IMR-90 (cell line): ENCODE measurements at regions not wholly inside any gene's neighbourhood (a gene's known extent, or its start where the extent isn't known, plus 50 kb on each side); places are given as distances from the start of the nearest gene placed in this dataset.

ENCODE experiments used
- ATAC-seq: fragments of 200-7000 bp; cut with Tn5 transposase; 2 replicates; pipeline ENCODE4 v1.9.1; 2020; ENCODE audit warnings: low read depth, mild to moderate bottlenecking, moderate library complexity
- BruUV-seq: library from RNA; stranded (reverse); fragments of 400-500 nt; replicated peaks from 2 replicates; lab custom pipeline; 2021; lab: Mats Ljungman, UMichigan
- CTCF ChIA-PET: fragments of 300-600 bp; formaldehyde crosslinking; extraction: SDS; loops from one replicate; lab custom pipeline; 2021; ENCODE audit warnings: antibody characterized with exemption; lab: Yijun Ruan, JAX
- POLR2A ChIA-PET: fragments of 300-600 bp; sonication (Branson Sonifier 250); formaldehyde crosslinking; loops from one replicate; lab custom pipeline; 2022; ENCODE audit warnings: antibody characterized with exemption; ENCODE audit not compliant: unreplicated experiment; lab: Charles Lee
- DNase-seq: peaks from one replicate; pipeline ENCODE4 v3.0.0; 2013
- H2AFZ ChIP-seq: replicated peaks from 2 replicates; pipeline ENCODE3; 2013; ENCODE audit warnings: low read length, mild to moderate bottlenecking; ENCODE audit not compliant: poor library complexity
- H2AK5ac ChIP-seq: 2 replicates; pipeline ENCODE4 v1.6.1; 2013; ENCODE audit warnings: low read depth, low read length, inconsistent platforms
- H2AK9ac ChIP-seq: replicated peaks from 2 replicates; pipeline ENCODE3; 2013; ENCODE audit warnings: mild to moderate bottlenecking, low read depth, low read length, moderate library complexity; ENCODE audit not compliant: poor library complexity
- H2BK120ac ChIP-seq: 2 replicates; pipeline ENCODE4 v1.6.1; 2013; ENCODE audit warnings: low read depth, low read length, inconsistent platforms
- H2BK15ac ChIP-seq: 3 replicates; pipeline ENCODE4 v1.6.1; 2013; ENCODE audit warnings: low read depth, low read length, inconsistent platforms
- H2BK20ac ChIP-seq: 2 replicates; pipeline ENCODE4 v1.6.1; 2013; ENCODE audit warnings: low read depth, mild to moderate bottlenecking, inconsistent platforms, low read length, moderate library complexity
- H2BK5ac ChIP-seq: 2 replicates; pipeline ENCODE4 v1.6.1; 2013; ENCODE audit warnings: mild to moderate bottlenecking, low read depth, low read length, inconsistent platforms; ENCODE audit not compliant: poor library complexity, severe bottlenecking
- H3K14ac ChIP-seq: replicated peaks from 2 replicates; pipeline ENCODE4 v1.6.1; 2013; ENCODE audit warnings: low read depth, low read length, inconsistent platforms
- H3K18ac ChIP-seq: 2 replicates; pipeline ENCODE4 v1.6.1; 2013; ENCODE audit warnings: low read depth, low read length, control low read depth
- H3K23ac ChIP-seq: 2 replicates; pipeline ENCODE4 v1.6.1; 2013; ENCODE audit warnings: low read depth, low read length, inconsistent platforms
- H3K27ac ChIP-seq: 2 replicates; pipeline ENCODE4 v1.5.1; 2013; ENCODE audit warnings: mild to moderate bottlenecking, control low read depth, low read length; ENCODE audit not compliant: insufficient read depth
- H3K27me3 ChIP-seq: 2 replicates; pipeline ENCODE4 v1.6.1; 2013; ENCODE audit warnings: low read length; ENCODE audit not compliant: control insufficient read depth, insufficient read depth
- H3K36me3 ChIP-seq: 2 replicates; pipeline ENCODE4 v1.6.1; 2013; ENCODE audit warnings: low read length, mixed read lengths; ENCODE audit not compliant: control insufficient read depth, insufficient read depth
- H3K4ac ChIP-seq: 2 replicates; pipeline ENCODE4 v1.6.1; 2013; ENCODE audit warnings: low read depth, low read length, inconsistent platforms
- H3K4me1 ChIP-seq: 2 replicates; pipeline ENCODE4 v1.6.1; 2013; ENCODE audit warnings: low read length, mixed read lengths; ENCODE audit not compliant: control insufficient read depth, insufficient read depth
- H3K4me2 ChIP-seq: 2 replicates; pipeline ENCODE4 v1.6.1; 2013; ENCODE audit warnings: low read depth, mild to moderate bottlenecking, control low read depth, low read length, moderate library complexity
- H3K4me3 ChIP-seq: 2 replicates; pipeline ENCODE4 v1.5.1; 2013; ENCODE audit warnings: low read depth, mild to moderate bottlenecking, control low read depth, low read length, moderate library complexity; ENCODE audit not compliant: insufficient read depth
- H3K56ac ChIP-seq: 2 replicates; pipeline ENCODE4 v1.6.1; 2013; ENCODE audit warnings: low read length, inconsistent platforms; ENCODE audit not compliant: insufficient read depth; ENCODE audit errors: extremely low read depth
- H3K79me1 ChIP-seq, 2 experiments: 2 replicates each; pipeline ENCODE4 v1.6.1; 2013; ENCODE audit warnings: low read length in 2 of 2, inconsistent platforms in 1 of 2, low read depth in 1 of 2
- H3K9ac ChIP-seq: 2 replicates; pipeline ENCODE4 v1.6.1; 2013; ENCODE audit warnings: low read depth, low read length, control low read depth
- H3K9me1 ChIP-seq: 2 replicates; pipeline ENCODE4 v1.6.1; 2013; ENCODE audit warnings: low read length, inconsistent platforms; ENCODE audit not compliant: insufficient read depth
- H3K9me3 ChIP-seq: 2 replicates; pipeline ENCODE4 v1.6.1; 2013; ENCODE audit warnings: low read length; ENCODE audit not compliant: control insufficient read depth, insufficient read depth
- H4K20me1 ChIP-seq: 2 replicates; pipeline ENCODE4 v1.6.1; 2013; ENCODE audit warnings: low read length, inconsistent platforms; ENCODE audit not compliant: insufficient read depth
- H4K5ac ChIP-seq: 2 replicates; pipeline ENCODE4 v1.6.1; 2013; ENCODE audit warnings: mild to moderate bottlenecking, low read depth, low read length, control low read depth
- H4K8ac ChIP-seq, 2 experiments: 2 replicates each; pipeline ENCODE4 v1.6.1; 2013; ENCODE audit warnings: low read depth in 2 of 2, low read length in 2 of 2, control low read depth in 1 of 2, inconsistent platforms in 1 of 2
- H4K91ac ChIP-seq: 2 replicates; pipeline ENCODE4 v1.6.1; 2013; ENCODE audit warnings: low read depth, low read length, inconsistent platforms; ENCODE audit not compliant: insufficient read depth
- BHLHE40 ChIP-seq: fragments of 150-350 bp; IDR thresholded peaks from 2 replicates; pipeline ENCODE4 v1.6.1; 2016; ENCODE audit warnings: mild to moderate bottlenecking, low read depth, low read length
- CEBPB ChIP-seq: IDR thresholded peaks from 2 replicates; pipeline ENCODE4 v1.6.1; 2012; ENCODE audit warnings: low read depth, low read length, improper control_type of control experiment
- CHD1 ChIP-seq: IDR thresholded peaks from 2 replicates; pipeline ENCODE4 v1.6.1; 2012; ENCODE audit warnings: low read depth, low read length, improper control_type of control experiment
- CTCF ChIP-seq: conservative IDR thresholded peaks from 2 replicates; pipeline ENCODE4 v1.5.1; 2012; ENCODE audit warnings: mild to moderate bottlenecking, low read depth, low read length, improper control_type of control experiment
- ELK1 ChIP-seq: fragments of 150-350 bp; IDR thresholded peaks from 2 replicates; pipeline ENCODE4 v1.6.1; 2016; ENCODE audit warnings: low read depth, mild to moderate bottlenecking, low read length, moderate library complexity, borderline replicate concordance
- FOS ChIP-seq: fragments of 150-350 bp; IDR thresholded peaks from 2 replicates; pipeline ENCODE4 v1.6.1; 2016; ENCODE audit warnings: low read depth, low read length
- MAFK ChIP-seq: IDR thresholded peaks from 2 replicates; pipeline ENCODE4 v1.6.1; 2012; ENCODE audit warnings: low read depth, low read length, improper control_type of control experiment
- MAZ ChIP-seq: IDR thresholded peaks from 2 replicates; pipeline ENCODE4 v1.6.1; 2012; ENCODE audit warnings: low read depth, mild to moderate bottlenecking, low read length, improper control_type of control experiment, moderate library complexity, borderline replicate concordance
- MXI1 ChIP-seq: IDR thresholded peaks from 2 replicates; pipeline ENCODE4 v1.6.1; 2012; ENCODE audit warnings: low read depth, mild to moderate bottlenecking, low read length, moderate library complexity, borderline replicate concordance
- NFE2L2 ChIP-seq: fragments of 150-350 bp; IDR thresholded peaks from 2 replicates; pipeline ENCODE4 v1.6.1; 2016; ENCODE audit warnings: low read depth, mild to moderate bottlenecking, low read length
- POLR2A ChIP-seq: IDR thresholded peaks from 2 replicates; pipeline ENCODE4 v1.6.1; 2012; ENCODE audit warnings: mild to moderate bottlenecking, low read depth, low read length
- RAD21 ChIP-seq: IDR thresholded peaks from 2 replicates; pipeline ENCODE4 v1.6.1; 2012; ENCODE audit warnings: low read length, improper control_type of control experiment
- RCOR1 ChIP-seq: IDR thresholded peaks from 2 replicates; pipeline ENCODE4 v1.6.1; 2012; ENCODE audit warnings: mild to moderate bottlenecking, low read length, improper control_type of control experiment; ENCODE audit not compliant: insufficient replicate concordance
- RFX5 ChIP-seq: IDR thresholded peaks from 2 replicates; pipeline ENCODE4 v1.8.0; 2012; ENCODE audit warnings: low read depth, mild to moderate bottlenecking, low read length, moderate library complexity
- SMC3 ChIP-seq: fragments of 150-350 bp; IDR thresholded peaks from 2 replicates; pipeline ENCODE4 v1.6.1; 2016; ENCODE audit warnings: low read depth, mild to moderate bottlenecking, antibody characterized with exemption, low read length, moderate library complexity
- USF2 ChIP-seq: fragments of 150-350 bp; IDR thresholded peaks from 2 replicates; pipeline ENCODE4 v1.6.1; 2017; ENCODE audit warnings: mild to moderate bottlenecking, antibody characterized with exemption, low read length, low read depth
- WGBS, 2 experiments: methylation state at CpG; one replicate each; pipeline versions ENCODE4 v1.1.5 to v1.1.7; 2013; ENCODE audit warnings: missing lambda C conversion rate in 2 of 2; ENCODE audit not compliant: insufficient read length in 1 of 2; ENCODE audit errors: extremely low coverage in 2 of 2; 5-methylcytosine and 5-hydroxymethylcytosine counted together
- dilution Hi-C: fragments of 300-500 bp; cut with HindIII; formaldehyde crosslinking; loops from one replicate; pipeline ENCODE4 v1.14.3; 2018; ENCODE audit warnings: low sequenced_read_pairs; ENCODE audit not compliant: unreplicated experiment
- in situ Hi-C: fragments of 300-500 bp; cut with MboI; formaldehyde crosslinking; loops from 3 replicates; pipeline ENCODE4 v1.14.3; 2019; ENCODE audit warnings: low sequenced_read_pairs, inconsistent platforms, mixed read lengths
- intact Hi-C: fragments of 100-400 bp; cut with micrococcal nuclease; formaldehyde crosslinking; loops from 2 replicates; pipeline ENCODE4 v1.10.0; 2022

GRCh38 chr9:82721593-82721992 lies 341.3 kb downstream of the RASEF start:
- no peak overlapping the region for H3K4me3 ChIP-seq
- ChIA-PET POLR2A (no interaction called here), CTCF (no interaction called here)
- H2AK5ac ChIP-seq: no peak overlapping the region
- no peak overlapping the region for H4K91ac ChIP-seq
- H3K18ac ChIP-seq: no peak overlapping the region
- H3K9me3 ChIP-seq: no peaks in the 10 kb centered on the region
- dilution Hi-C loops: no loop called here
- no peak overlapping the region for H2BK5ac ChIP-seq
- H2AK9ac ChIP-seq: no peak overlapping the region
- TF ChIP-seq MXI1: no peak
- no peak for TF ChIP-seq RFX5
- no peak for TF ChIP-seq CHD1
- no peak for TF ChIP-seq RCOR1
- TF ChIP-seq CTCF: no peak
- no peak for TF ChIP-seq FOS
- no peak for TF ChIP-seq POLR2A
- no peak for TF ChIP-seq CEBPB
- no peak for TF ChIP-seq MAZ
- TF ChIP-seq USF2: no peak
- TF ChIP-seq SMC3: no peak
- no peak for TF ChIP-seq BHLHE40
- no peak for TF ChIP-seq ELK1
- TF ChIP-seq MAFK: no peak
- no peak for TF ChIP-seq RAD21
- no peak for TF ChIP-seq NFE2L2
- no peak for DNase-seq
- intact Hi-C loops: no loop called here
- no peak overlapping the region for H3K56ac ChIP-seq
- no peak overlapping the region for H2BK120ac ChIP-seq
- H3K4ac ChIP-seq: no peak overlapping the region
- H4K20me1 ChIP-seq: no peaks in the 10 kb centered on the region
- H3K4me2 ChIP-seq: no peak overlapping the region
- H3K27me3 ChIP-seq: no peaks in the 10 kb centered on the region
- no peaks in the 10 kb centered on the region for H3K36me3 ChIP-seq
- no peak overlapping the region for H3K14ac ChIP-seq
- ATAC-seq: no peak
- H3K79me1 ChIP-seq: no peaks in the 10 kb centered on the region
- no peak overlapping the region for H3K9ac ChIP-seq
- H3K23ac ChIP-seq: no peak overlapping the region
- no peaks in the 10 kb centered on the region for H3K4me1 ChIP-seq
- no CpG with 5 or more reads among the region's 1 CpG for WGBS, 2 experiments
- no TSS peak for BruUV-seq
- H2BK15ac ChIP-seq: no peak overlapping the region
- no peak overlapping the region for H2AFZ ChIP-seq
- in situ Hi-C loops: no loop called here
- no peak overlapping the region for H3K27ac ChIP-seq
- H4K8ac ChIP-seq: no peak overlapping the region
- H4K5ac ChIP-seq: no peak overlapping the region
- no peaks in the 10 kb centered on the region for H3K9me1 ChIP-seq
- H2BK20ac ChIP-seq: no peak overlapping the region
